IPS DF 4.7 (cell line): ENCODE measurements at regions not wholly inside any gene's neighbourhood (a gene's known extent, or its start where the extent isn't known, plus 50 kb on each side); places are given as distances from the start of the nearest gene placed in this dataset.
A peak's percentile ranks its signal among the peaks of the same experiment; 100 is the strongest.
"Not testable (repeated sequence)": the region's sequence is repeated elsewhere in the genome, so short reads cannot be mapped to it uniquely, and the experiment has no call there.

Experiments
- DNase-seq: peaks from one replicate; pipeline ENCODE4 v3.0.0-alpha.2; 2013; ENCODE audit warnings: low spot score; ENCODE audit errors: extremely low read depth

DNA sequence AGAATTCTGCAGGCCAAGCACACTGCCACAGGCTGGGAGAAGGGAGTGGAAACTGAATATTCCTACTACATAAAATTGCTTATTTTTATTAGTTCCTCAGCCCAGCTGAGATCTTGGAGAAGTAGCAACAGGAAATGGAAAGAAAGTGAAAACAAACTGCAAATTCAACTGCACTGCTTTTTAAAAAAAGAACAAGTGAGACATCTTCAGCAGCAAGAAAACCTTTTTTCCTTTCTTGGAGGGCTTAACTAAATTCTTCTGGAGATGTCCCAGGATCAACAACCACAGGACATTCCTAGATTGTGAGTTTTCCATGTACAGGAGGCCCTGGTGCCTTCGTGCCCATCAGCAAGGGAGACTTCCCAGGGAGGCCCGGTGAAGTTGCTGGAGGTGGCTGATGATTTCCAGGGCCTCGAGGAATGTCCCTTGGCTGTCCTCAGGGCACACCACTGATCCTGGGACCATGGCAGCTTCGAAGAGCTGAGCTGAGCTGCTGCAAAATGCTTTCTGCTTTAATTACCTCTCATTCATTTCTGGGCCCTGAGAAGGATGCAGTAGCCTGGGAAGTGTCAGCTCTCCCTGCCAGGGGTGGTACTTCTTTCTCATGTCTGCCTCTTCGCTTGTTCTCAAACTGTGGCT lies 275.5 kb upstream of the FRG2C start:
- not testable (repeated sequence) for DNase-seq

DNA sequence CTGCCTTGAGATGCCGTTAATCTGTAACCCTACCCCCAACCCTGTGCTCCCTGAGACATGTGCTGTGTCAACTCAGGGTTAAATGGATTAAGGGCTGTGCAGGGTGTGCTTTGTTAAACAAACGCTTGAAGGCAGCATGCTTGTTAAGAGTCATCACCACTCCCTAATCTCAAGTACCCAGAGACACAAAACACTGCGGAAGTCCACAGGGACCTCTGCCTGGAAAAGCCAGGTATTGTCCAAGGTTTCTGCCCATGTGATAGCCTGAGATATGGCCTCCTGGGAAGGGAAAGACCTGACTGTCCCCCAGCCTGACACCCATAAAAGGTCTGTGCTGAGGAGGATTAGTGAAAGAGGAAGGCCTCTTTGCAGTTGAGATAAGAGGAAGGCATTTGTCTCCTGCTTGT lies 270.8 kb upstream of the FRG2C start:
- DNase-seq: not testable (repeated sequence)

DNA sequence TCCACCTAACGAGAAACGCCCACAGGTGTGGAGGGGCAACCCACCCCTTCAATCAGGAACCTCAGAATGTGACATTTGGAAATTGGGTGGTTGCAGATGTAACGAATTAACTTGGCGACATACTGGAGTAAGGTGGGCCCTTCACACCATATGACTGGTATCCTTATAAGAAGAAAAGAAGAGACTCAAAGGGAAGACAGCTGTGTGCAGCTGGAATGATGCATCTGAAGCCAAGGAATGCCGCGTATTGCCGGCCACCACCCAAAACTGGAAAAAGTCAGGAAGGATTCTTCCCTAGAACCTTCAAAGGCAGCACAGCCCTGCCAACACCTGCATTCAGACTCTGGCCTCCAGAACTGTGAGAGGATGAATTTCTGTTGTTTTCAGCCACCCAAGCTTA lies 270.0 kb upstream of the FRG2C start:
- not testable (repeated sequence) for DNase-seq

DNA sequence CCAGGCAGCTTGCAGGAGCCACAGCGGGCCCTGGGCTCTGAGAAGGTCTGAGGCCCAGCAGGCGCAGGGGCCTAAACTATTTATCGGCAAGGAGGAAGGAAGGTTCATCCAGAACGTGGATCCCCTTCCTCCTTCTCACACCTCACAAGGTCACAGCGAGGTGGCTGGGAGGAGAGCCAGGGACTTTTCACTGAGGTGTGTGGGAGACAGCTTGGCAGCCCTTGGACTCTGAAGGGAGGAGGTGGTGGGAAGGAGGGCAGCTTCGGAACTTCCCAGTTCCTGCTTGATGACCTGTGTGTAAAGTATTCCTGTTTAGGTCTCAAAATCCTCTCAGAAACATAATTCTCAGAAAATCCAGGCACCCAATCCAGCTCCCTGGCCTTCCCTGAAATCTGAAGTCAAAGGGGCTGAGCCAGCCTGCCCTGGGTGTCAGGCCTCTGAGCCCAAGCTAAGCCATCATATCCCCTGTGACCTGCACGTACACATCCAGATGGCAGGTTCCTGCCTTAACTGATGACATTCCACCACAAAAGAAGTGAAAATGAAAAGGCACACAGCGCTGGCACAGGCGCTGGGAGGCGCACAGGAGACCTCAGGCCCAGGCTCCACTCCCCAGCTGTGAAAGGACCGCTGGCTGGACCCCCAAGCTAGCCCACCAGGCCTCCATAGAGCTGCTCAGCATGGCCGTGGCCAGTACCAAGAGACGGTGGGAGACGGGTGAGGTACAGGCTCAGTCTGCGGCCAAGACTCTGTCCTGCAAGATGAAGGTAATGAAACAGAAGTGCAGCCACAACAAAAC lies 269.4 kb upstream of the FRG2C start:
- not testable (repeated sequence) for DNase-seq

DNA sequence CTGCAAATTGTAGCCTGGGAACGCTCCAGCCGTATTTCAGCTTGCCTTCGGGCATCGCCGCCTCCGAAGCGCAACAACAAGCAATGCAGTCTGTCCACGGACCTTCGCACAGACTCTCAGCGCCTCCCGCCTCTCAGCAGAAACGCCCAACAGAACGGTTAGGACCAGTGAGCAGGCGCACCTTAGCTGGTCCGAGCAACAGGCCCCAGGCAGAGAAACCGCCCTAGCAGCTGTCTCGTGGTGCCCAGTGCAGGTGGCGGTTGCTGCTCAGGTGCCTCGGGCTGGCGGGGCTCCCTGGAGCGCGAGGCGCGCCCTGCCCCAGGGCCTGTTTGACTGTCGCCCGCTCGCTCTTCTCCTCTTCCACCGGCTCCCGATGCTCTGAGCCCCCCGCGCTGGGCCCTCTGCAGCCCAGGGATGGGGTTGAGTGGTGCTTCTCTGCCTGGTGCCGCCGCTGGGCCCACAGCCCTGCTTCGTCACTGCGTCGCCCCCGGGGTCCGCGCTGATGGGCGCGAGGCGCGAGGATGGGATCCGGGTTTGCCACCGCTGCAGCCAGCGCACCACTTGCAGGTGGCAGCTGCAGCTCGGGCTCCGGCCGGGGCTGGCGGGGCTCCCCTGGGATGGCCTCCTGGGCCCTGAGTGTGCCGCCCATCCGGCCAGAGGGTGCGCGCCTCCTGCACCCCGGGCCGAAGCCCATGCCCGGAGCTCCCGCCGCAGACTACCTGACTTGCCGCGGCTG lies 268.4 kb upstream of the FRG2C start:
- no peak for DNase-seq

GRCh38 chr3:75396316-75396802 lies 267.8 kb upstream of the FRG2C start:
- DNase-seq: no peak

- DNase-seq: not testable (repeated sequence)
Measured at GRCh38 chr3:75397486-75397885, 266.6 kb upstream of the FRG2C start.

GRCh38 chr3:75422101-75422945 lies 241.8 kb upstream of the FRG2C start:
- DNase-seq: not testable (repeated sequence)

- not testable (repeated sequence) for DNase-seq
Measured at GRCh38 chr3:75425379-75425778, 238.7 kb upstream of the FRG2C start.

DNA sequence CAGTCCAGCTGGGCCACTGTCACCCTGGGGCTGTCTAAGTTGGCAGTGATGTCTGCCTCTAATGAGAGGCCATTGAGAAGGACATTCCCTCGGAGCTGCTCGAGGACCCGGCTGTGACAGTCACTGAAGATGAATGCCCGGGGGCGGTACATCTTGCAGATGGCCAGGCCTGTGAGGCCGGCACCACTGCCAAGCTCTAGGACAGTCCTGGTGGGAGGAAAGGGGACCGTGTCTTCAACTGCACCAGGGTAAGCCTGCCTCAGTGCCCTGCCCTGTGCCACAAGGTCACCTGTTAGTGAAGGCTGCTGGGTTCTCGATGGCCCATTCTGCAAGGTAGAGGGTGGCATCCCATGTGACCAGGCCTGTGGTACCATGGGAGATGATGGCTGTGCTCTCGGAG lies 236.6 kb upstream of the FRG2C start:
- not testable (repeated sequence) for DNase-seq

DNA sequence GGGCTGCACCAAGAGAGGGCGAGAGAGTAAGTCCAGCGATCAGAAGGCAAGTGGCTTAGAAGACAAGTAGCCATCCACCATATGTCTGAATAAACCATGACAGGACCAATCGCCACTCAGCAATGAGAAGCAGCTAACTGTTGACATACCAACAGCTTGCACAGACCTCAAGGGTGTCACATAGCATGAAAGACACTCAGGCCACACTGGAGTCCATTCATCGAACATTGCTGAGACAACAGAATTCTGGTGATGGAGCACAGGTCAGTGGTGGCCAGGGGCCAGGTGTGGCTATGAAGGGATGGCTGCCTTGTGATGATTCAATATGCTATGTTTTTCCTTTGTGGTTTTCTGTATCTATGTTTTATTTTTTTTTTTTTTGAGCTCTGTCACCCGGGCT lies 236.2 kb upstream of the FRG2C start:
- DNase-seq: not testable (repeated sequence)

GRCh38 chr3:75429561-75430220 lies 234.4 kb upstream of the FRG2C start:
- DNase-seq: not testable (repeated sequence)

DNA sequence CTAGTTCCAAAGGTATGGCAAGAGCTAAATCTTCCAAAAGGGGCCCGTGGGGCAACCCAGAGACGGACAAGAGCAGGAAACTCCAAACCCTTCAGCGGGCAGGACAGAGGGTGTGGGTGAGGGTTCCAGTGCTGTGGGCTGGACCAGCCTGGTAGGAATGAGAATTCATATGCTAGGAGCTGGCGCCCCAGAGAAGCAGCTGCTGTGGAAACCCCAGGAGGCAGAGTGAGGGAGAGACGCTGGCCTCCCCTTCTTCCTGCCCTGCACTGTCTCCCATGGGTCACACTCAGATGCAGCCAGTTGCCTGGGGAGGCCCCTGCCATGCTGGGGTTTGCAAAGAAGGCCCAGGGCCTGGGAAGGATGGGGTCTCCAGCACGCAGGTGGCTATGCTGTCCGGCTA lies 233.7 kb upstream of the FRG2C start:
- DNase-seq: not testable (repeated sequence)

DNA sequence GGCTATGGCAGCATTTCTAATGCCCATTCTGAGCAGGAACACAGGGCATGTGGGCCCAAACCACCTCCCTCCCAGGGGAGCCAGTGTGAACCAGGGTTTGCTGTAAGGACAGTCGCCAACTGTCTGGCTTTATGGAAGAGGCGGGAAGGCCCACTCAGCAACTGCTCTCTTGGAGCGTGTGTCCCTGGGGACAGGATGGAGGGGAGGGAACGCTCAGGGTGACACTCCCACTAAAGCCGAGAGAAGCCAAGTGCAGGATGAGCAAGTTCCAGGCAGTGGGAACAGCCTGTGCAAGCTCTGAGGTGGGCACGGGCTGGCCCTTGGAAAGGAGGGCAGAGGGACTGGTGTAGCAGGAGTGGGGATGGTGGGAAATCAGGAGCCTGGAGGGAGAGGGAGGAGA lies 233.0 kb upstream of the FRG2C start:
- not testable (repeated sequence) for DNase-seq

- DNase-seq: not testable (repeated sequence)
Measured at GRCh38 chr3:75432466-75432865, 231.7 kb upstream of the FRG2C start.

GRCh38 chr3:75432885-75433284 lies 231.2 kb upstream of the FRG2C start:
- DNase-seq: not testable (repeated sequence)

DNA sequence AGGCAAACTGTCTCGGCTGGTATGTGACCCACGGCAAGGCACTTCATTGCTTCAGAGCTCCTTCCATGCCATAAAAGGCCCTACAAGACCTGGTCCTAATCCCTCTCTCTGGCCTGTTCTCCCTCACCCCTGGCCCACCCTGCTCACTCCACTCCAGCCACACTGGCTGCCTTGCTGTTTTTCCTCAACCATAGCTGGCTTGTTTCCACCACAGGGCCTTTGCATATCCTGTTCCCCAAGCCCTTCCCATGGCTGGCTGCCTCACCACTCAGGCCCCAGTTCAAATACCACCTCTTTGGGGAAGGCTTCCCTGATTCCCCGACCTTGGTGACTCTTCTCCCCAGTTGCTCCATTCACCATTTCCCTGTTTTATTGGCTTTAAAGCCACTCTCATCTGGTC lies 230.8 kb upstream of the FRG2C start:
- not testable (repeated sequence) for DNase-seq

- DNase-seq: not testable (repeated sequence)
Measured at GRCh38 chr3:75434276-75434912, 229.7 kb upstream of the FRG2C start.

- DNase-seq: peak; percentile 68
Measured at GRCh38 chr3:75434913-75435793, 229.0 kb upstream of the FRG2C start.
